B cell (primary cell): ENCODE measurements at regions not wholly inside any gene's neighbourhood (a gene's known extent, or its start where the extent isn't known, plus 50 kb on each side); places are given as distances from the start of the nearest gene placed in this dataset.

Experiments used
- ATAC-seq: fragments of 200-7000 bp; cut with Tn5 transposase; one replicate; pipeline ENCODE4 v1.10.0; 2021; ENCODE audit warnings: low read depth, mild to moderate bottlenecking, moderate number of reproducible peaks, moderate library complexity
- CTCF ChIA-PET: fragments of 350-600 bp; sonication (Branson Sonifier 250); formaldehyde crosslinking; loops from one replicate; lab custom pipeline; 2021; ENCODE audit warnings: antibody characterized with exemption, inconsistent platforms; lab: Charles Lee
- POLR2A ChIA-PET: fragments of 350-600 bp; sonication (Branson Sonifier 250); formaldehyde crosslinking; loops from one replicate; lab custom pipeline; 2021; ENCODE audit warnings: antibody characterized with exemption; lab: Charles Lee
- DNase-seq: peaks from one replicate; pipeline ENCODE4 v3.0.0; 2013
- H2AFZ ChIP-seq: 2 replicates; pipeline ENCODE4 v1.6.1; 2012; ENCODE audit warnings: mild to moderate bottlenecking, low read depth, low read length; ENCODE audit not compliant: insufficient read depth, poor library complexity, severe bottlenecking
- H3K27ac ChIP-seq, 2 donors: 1 replicate in 1 of 2; 2 replicates in 1 of 2; pipeline ENCODE4 v1.5.1; 2012 to 2013; ENCODE audit warnings: low read length in 2 of 2, mild to moderate bottlenecking in 2 of 2, moderate library complexity in 1 of 2
- H3K27me3 ChIP-seq, 4 experiments: fragments of 200-600 bp in 1 of 4; sonication (generic) in 1 of 4; replicated peaks in 1 of 4; 1 replicate in 2 of 4; 2 replicates in 2 of 4; pipeline versions ENCODE4 v1.6.1 to v1.7.0; 2013 to 2016; ENCODE audit warnings: low read length in 3 of 4, mild to moderate bottlenecking in 2 of 4, mixed read lengths in 1 of 4, moderate library complexity in 1 of 4; ENCODE audit not compliant: insufficient read depth in 4 of 4, control insufficient read depth in 3 of 4; ENCODE audit errors: control extremely low read depth in 1 of 4
- H3K36me3 ChIP-seq, 2 experiments: replicated peaks in 1 of 2; 1 replicate in 1 of 2; 2 replicates in 1 of 2; pipeline versions ENCODE4 v1.6.1 to v1.7.1; 2013; ENCODE audit warnings: low read length in 1 of 2; ENCODE audit not compliant: insufficient read depth in 2 of 2, control insufficient read depth in 1 of 2; ENCODE audit errors: control extremely low read depth in 1 of 2, extremely low read depth in 1 of 2
- H3K4me1 ChIP-seq, 2 donors: fragments of 200-600 bp in 1 of 2; sonication (generic) in 1 of 2; 1 replicate in 1 of 2; 2 replicates in 1 of 2; pipeline versions ENCODE4 v1.5.1 to v1.6.1; 2013 to 2017; ENCODE audit warnings: low read length in 2 of 2; ENCODE audit not compliant: control insufficient read depth in 2 of 2, insufficient read depth in 2 of 2
- H3K4me2 ChIP-seq: replicated peaks from 2 replicates; pipeline ENCODE3; 2012; ENCODE audit warnings: mild to moderate bottlenecking, low read depth, low read length; ENCODE audit not compliant: poor library complexity, severe bottlenecking
- H3K4me3 ChIP-seq, 5 experiments: fragments of 200-600 bp in 1 of 5; sonication (generic) in 1 of 5; 1 replicate in 3 of 5; 2 replicates in 2 of 5; pipeline versions ENCODE4 v1.5.1 to v1.7.0; 2011 to 2016; ENCODE audit warnings: low read length in 4 of 5, mild to moderate bottlenecking in 4 of 5, low read depth in 2 of 5, control low read depth in 1 of 5, moderate library complexity in 1 of 5; ENCODE audit not compliant: insufficient read depth in 1 of 5; ENCODE audit errors: control extremely low read depth in 1 of 5, extremely low read depth in 1 of 5
- H3K79me2 ChIP-seq: fragments of 200-600 bp; sonication (generic); one replicate; pipeline ENCODE4 v1.6.0; 2016; ENCODE audit warnings: low read length; ENCODE audit not compliant: control insufficient read depth, insufficient read depth
- H3K9ac ChIP-seq: fragments of 200-600 bp; sonication (generic); 2 replicates; pipeline ENCODE4 v1.6.1; 2017; ENCODE audit warnings: mild to moderate bottlenecking, low read length, moderate library complexity
- H3K9me3 ChIP-seq, 3 donors: one replicate each; pipeline versions ENCODE4 v1.6.1 to v1.7.1; 2013; ENCODE audit warnings: low read length in 2 of 3; ENCODE audit not compliant: control insufficient read depth in 2 of 3, insufficient read depth in 1 of 3; ENCODE audit errors: control extremely low read depth in 1 of 3
- H4K20me1 ChIP-seq: 2 replicates; pipeline ENCODE4 v1.6.0; 2012; ENCODE audit warnings: mild to moderate bottlenecking, low read length; ENCODE audit not compliant: insufficient read depth, control insufficient read depth, poor library complexity, severe bottlenecking
- H3K27ac Mint-ChIP-seq: one replicate; pipeline ENCODE4 v1.8.0; 2021; ENCODE audit warnings: mixed read lengths
- H3K27me3 Mint-ChIP-seq: one replicate; pipeline ENCODE4 v1.8.0; 2021; ENCODE audit warnings: mixed read lengths
- H3K4me1 Mint-ChIP-seq: one replicate; pipeline ENCODE4 v1.8.0; 2021; ENCODE audit warnings: mixed read lengths
- H3K4me3 Mint-ChIP-seq: one replicate; pipeline ENCODE4 v1.8.0; 2021; ENCODE audit warnings: mixed read lengths
- H3K9me3 Mint-ChIP-seq: one replicate; pipeline ENCODE4 v1.8.0; 2022; ENCODE audit warnings: mixed read lengths; ENCODE audit not compliant: insufficient read depth
- CTCF ChIP-seq: fragments of 200-600 bp; IDR thresholded peaks from one replicate; pipeline ENCODE4 v1.8.0; 2022; ENCODE audit warnings: antibody characterized with exemption, mild to moderate bottlenecking
- EZH2 ChIP-seq: IDR thresholded peaks from 2 replicates; pipeline ENCODE4 v1.6.1; 2012; ENCODE audit warnings: borderline replicate concordance, low read depth, mild to moderate bottlenecking, moderate library complexity, low read length; ENCODE audit not compliant: insufficient read depth, poor library complexity, severe bottlenecking
- WGBS: methylation state at CpG from one replicate; pipeline ENCODE4 v1.1.5; 2013; ENCODE audit warnings: missing lambda C conversion rate; ENCODE audit not compliant: insufficient coverage; 5-methylcytosine and 5-hydroxymethylcytosine counted together
- intact Hi-C: fragments of 100-400 bp; cut with micrococcal nuclease; formaldehyde crosslinking; loops from one replicate; pipeline ENCODE4 v1.10.0; 2022

GRCh38 chr2:8462899-8463648 is 218.8 kb upstream of the ID2 start:
- Histone ChIP-seq H3K9ac (no peak overlapping the region), H3K36me3 (no peaks in the 10 kb centered on the region), H3K9me3 (peaks cover 0 to 16% (median 3%) of the 10 kb centered on the region in 3 donors), H3K27me3 (peaks cover 0 to 92% (median 56%) of the 10 kb centered on the region in 4 experiments), H3K79me2 (no peaks in the 10 kb centered on the region), H3K4me1 (no peaks in the 10 kb centered on the region), H4K20me1 (no peaks in the 10 kb centered on the region), H3K27ac (no peak overlapping the region), H3K4me3 (no peak overlapping the region), H2AFZ (no peak overlapping the region), H3K4me2 (no peak overlapping the region)
- ChIA-PET POLR2A (no interaction called here), CTCF (no interaction called here)
- peaks cover 5% of the 10 kb centered on the region for H3K9me3 Mint-ChIP-seq
- no peak for TF ChIP-seq CTCF
- no peak for TF ChIP-seq EZH2
- intact Hi-C loops, result no loop called here
- ATAC-seq (no peak), DNase-seq (no peak)
- peaks cover 1% of the 10 kb centered on the region for H3K4me1 Mint-ChIP-seq
- H3K4me3 Mint-ChIP-seq, result no peak overlapping the region
- H3K27me3 Mint-ChIP-seq, result peaks cover 94% of the 10 kb centered on the region
- 94% methylated on average over 17 of the region's 18 CpGs for WGBS
- no peak overlapping the region for H3K27ac Mint-ChIP-seq

- 0% methylated on average over 1 of the region's 3 CpGs for WGBS
- TF ChIP-seq CTCF (no peak), EZH2 (no peak)
- Histone ChIP-seq H3K79me2 (no peaks in the 10 kb centered on the region), H3K9me3 (peaks cover 1 to 13% (median 3%) of the 10 kb centered on the region in 3 donors), H3K4me1 (peaks cover 0 to 6% of the 10 kb centered on the region in 2 donors), H3K27ac (no peak overlapping the region), H3K9ac (no peak overlapping the region), H4K20me1 (no peaks in the 10 kb centered on the region), H3K4me2 (no peak overlapping the region), H3K4me3 (no peak overlapping the region), H3K36me3 (no peaks in the 10 kb centered on the region), H2AFZ (no peak overlapping the region), H3K27me3 (peaks cover 0 to 90% (median 58%) of the 10 kb centered on the region in 4 experiments)
- Mint-ChIP-seq H3K4me3 (no peak overlapping the region), H3K27me3 (peaks cover 91% of the 10 kb centered on the region), H3K9me3 (peaks cover 5% of the 10 kb centered on the region), H3K4me1 (no peaks in the 10 kb centered on the region), H3K27ac (no peak overlapping the region)
- DNase-seq, result no peak
- CTCF ChIA-PET, result no interaction called here
- ATAC-seq, result no peak
- POLR2A ChIA-PET, result no interaction called here
- intact Hi-C loops, result no loop called here
These were observed 216.3 kb upstream of the ID2 start for GRCh38 chr2:8465560-8465959.
